HK-2 (cell line): ENCODE measurements at regions not wholly inside any gene's neighbourhood (a gene's known extent, or its start where the extent isn't known, plus 50 kb on each side); places are given as distances from the start of the nearest gene placed in this dataset.
"Not testable (repeated sequence)": the region's sequence is repeated elsewhere in the genome, so short reads cannot be mapped to it uniquely, and the experiment has no call there.

ENCODE experiments used
- DNase-seq: peaks from one replicate; pipeline ENCODE4 v3.0.0-alpha.2; 2018; ENCODE audit not compliant: unreplicated experiment

- DNase-seq: no peak
Observed at GRCh38 chr6:163706500-163707087, 292.1 kb downstream of the QKI start.

GRCh38 chr6:163705923-163706322, 291.4 kb downstream of the QKI start:
- DNase-seq: no peak

GRCh38 chr6:163702736-163703135, 288.2 kb downstream of the QKI start:
- no peak for DNase-seq

GRCh38 chr6:163701762-163702161, 287.2 kb downstream of the QKI start:
- no peak for DNase-seq

GRCh38 chr6:163698086-163698485, 283.6 kb downstream of the QKI start:
- DNase-seq: no peak

- DNase-seq: not testable (repeated sequence)
Observed at GRCh38 chr6:163696311-163696710, 281.8 kb downstream of the QKI start.

GRCh38 chr6:163695414-163695864, 280.9 kb downstream of the QKI start:
- no peak for DNase-seq

- DNase-seq: no peak
Observed at GRCh38 chr6:163694988-163695398, 280.5 kb downstream of the QKI start.

GRCh38 chr6:163694072-163694471, 279.6 kb downstream of the QKI start:
- no peak for DNase-seq

- no peak for DNase-seq
Observed at GRCh38 chr6:163691049-163691448, 276.5 kb downstream of the QKI start.

- DNase-seq: no peak
Observed at GRCh38 chr6:163688739-163689362, 274.3 kb downstream of the QKI start.

GRCh38 chr6:163687075-163687474, 272.6 kb downstream of the QKI start:
- DNase-seq: no peak

- DNase-seq: no peak
Observed at GRCh38 chr6:163686301-163686700, 271.8 kb downstream of the QKI start.

GRCh38 chr6:163683105-163683622, 268.6 kb downstream of the QKI start:
- DNase-seq: no peak

- DNase-seq: no peak
Observed at GRCh38 chr6:163679753-163680152, 265.2 kb downstream of the QKI start.

GRCh38 chr6:163679012-163679660, 264.6 kb downstream of the QKI start:
- DNase-seq: no peak

GRCh38 chr6:163675611-163676010, 261.1 kb downstream of the QKI start:
- no peak for DNase-seq

- no peak for DNase-seq
Observed at GRCh38 chr6:163672710-163673109, 258.2 kb downstream of the QKI start.

GRCh38 chr6:163671791-163672190, 257.3 kb downstream of the QKI start:
- DNase-seq: no peak

- DNase-seq: no peak
Observed at GRCh38 chr6:163671355-163671754, 256.8 kb downstream of the QKI start.

GRCh38 chr6:163670336-163670735, 255.8 kb downstream of the QKI start:
- DNase-seq: no peak

GRCh38 chr6:163668061-163668426, 253.5 kb downstream of the QKI start:
- no peak for DNase-seq
